AG04449 (cell line): ENCODE measurements at regions not wholly inside any gene's neighbourhood (a gene's known extent, or its start where the extent isn't known, plus 50 kb on each side); places are given as distances from the start of the nearest gene placed in this dataset.

ENCODE experiments used
- CTCF ChIA-PET: fragments of 350-600 bp; formaldehyde crosslinking; extraction: SDS; loops from one replicate; lab custom pipeline; 2021; ENCODE audit warnings: antibody characterized with exemption; lab: Yijun Ruan, JAX
- POLR2A ChIA-PET: fragments of 400-600, 350-600 bp; formaldehyde crosslinking; extraction: SDS; loops from one replicate; lab custom pipeline; 2020; ENCODE audit warnings: antibody characterized with exemption, inconsistent platforms; lab: Yijun Ruan, JAX
- DNase-seq: peaks from one replicate; pipeline ENCODE4 v3.0.0-alpha.2; 2010; ENCODE audit warnings: low read depth, low spot score
- H3K4me3 ChIP-seq: 2 replicates; pipeline ENCODE4 v1.5.1; 2011; ENCODE audit warnings: low read depth, mild to moderate bottlenecking, control low read depth, low read length
- TF ChIP-seq, protein P1 (sequence below): IDR thresholded peaks from one replicate; pipeline ENCODE4 v1.5.1; 2011; ENCODE audit warnings: mild to moderate bottlenecking, moderate library complexity, low read length, control low read depth, inconsistent platforms; ENCODE audit not compliant: insufficient read depth; ENCODE audit errors: missing control alignments

DNA sequence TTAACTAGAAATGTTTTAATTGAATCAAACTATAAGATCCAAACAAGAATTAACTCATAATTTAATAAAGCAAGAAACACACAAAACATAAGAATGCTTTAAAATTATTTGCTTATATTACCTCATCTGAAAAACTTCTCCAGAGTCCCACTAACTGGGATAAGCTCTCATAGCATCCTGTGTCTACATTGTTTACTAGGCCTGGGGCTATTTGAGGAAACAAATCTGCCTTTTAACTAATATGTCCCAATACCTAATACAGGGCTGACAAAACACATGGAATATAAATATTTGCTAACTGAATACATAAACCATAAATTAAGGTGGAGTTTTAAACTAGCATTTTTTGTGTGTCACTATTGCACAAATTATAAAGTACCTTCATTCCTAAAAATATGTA, 1399.8 kb upstream of the SLC10A2 start:
- ChIA-PET CTCF (no interaction called here), POLR2A (no interaction called here)
- H3K4me3 ChIP-seq, result no peak overlapping the region
- TF ChIP-seq, protein P1, sequence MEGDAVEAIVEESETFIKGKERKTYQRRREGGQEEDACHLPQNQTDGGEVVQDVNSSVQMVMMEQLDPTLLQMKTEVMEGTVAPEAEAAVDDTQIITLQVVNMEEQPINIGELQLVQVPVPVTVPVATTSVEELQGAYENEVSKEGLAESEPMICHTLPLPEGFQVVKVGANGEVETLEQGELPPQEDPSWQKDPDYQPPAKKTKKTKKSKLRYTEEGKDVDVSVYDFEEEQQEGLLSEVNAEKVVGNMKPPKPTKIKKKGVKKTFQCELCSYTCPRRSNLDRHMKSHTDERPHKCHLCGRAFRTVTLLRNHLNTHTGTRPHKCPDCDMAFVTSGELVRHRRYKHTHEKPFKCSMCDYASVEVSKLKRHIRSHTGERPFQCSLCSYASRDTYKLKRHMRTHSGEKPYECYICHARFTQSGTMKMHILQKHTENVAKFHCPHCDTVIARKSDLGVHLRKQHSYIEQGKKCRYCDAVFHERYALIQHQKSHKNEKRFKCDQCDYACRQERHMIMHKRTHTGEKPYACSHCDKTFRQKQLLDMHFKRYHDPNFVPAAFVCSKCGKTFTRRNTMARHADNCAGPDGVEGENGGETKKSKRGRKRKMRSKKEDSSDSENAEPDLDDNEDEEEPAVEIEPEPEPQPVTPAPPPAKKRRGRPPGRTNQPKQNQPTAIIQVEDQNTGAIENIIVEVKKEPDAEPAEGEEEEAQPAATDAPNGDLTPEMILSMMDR, result no peak
- no peak for DNase-seq

DNA sequence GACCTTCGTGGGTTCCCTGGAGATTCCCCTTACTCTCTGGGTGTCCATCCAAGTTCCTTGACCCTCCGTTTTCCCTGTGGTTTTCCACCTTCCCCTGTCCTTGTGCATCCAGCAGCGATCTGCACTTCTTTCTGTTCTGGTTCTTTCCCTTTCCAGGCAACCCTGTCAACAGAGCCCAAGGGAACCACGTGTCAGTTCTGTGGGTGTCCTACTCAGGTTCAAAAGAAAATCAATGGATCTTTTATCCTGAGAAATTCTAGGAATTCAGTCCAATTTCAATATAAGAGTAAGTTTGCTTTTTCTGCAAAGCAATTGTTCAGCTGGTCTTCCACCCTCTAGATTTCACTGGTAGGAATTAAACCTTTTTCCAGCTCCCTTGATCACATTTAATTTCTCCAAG, 1394.8 kb upstream of the SLC10A2 start:
- no peak overlapping the region for H3K4me3 ChIP-seq
- CTCF ChIA-PET, result no interaction called here
- no peak for DNase-seq
- TF ChIP-seq, protein P1, result no peak
- POLR2A ChIA-PET, result no interaction called here

DNA sequence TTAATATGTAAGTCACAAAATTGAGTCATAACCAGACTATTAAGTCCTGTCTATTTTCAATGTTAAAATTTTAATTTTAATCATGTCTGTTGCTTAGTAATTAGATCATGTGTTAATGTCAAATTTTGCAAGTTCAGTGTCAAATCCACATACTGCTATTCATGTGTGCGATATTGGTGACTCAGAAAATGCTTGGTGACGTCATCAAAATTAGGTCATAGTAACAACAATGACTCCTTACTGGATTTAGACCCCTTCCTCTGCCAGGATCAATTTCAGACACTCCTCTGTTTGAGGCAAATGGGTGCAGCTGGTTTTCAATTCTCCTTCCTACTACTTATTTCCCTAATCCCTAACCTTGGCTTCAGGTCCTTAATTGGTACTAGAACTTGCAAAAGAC, 1394.3 kb upstream of the SLC10A2 start:
- ChIA-PET CTCF (no interaction called here), POLR2A (no interaction called here)
- no peak overlapping the region for H3K4me3 ChIP-seq
- TF ChIP-seq, protein P1, result no peak
- no peak for DNase-seq

DNA sequence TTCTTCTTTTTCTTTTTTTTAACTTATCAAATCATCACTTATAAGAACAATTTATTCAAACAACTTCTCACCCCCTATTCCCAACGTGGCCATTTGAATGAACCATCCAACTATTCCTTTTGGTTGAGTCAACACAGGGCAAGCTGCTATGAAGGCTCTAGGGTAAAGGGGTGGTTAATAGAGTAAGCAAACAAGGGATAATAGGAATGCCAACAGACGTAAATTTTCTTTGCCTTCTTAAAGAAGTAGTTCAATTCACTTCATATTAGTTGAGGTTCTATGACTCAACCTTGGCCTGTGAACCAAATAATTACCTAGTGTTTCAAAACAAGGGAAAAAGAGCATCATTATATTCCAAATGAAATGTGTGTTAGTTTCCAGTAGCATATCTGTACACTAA, 1383.8 kb upstream of the SLC10A2 start:
- no peak for DNase-seq
- POLR2A ChIA-PET, result no interaction called here
- no peak overlapping the region for H3K4me3 ChIP-seq
- CTCF ChIA-PET, result no interaction called here
- TF ChIP-seq, protein P1, result no peak

DNA sequence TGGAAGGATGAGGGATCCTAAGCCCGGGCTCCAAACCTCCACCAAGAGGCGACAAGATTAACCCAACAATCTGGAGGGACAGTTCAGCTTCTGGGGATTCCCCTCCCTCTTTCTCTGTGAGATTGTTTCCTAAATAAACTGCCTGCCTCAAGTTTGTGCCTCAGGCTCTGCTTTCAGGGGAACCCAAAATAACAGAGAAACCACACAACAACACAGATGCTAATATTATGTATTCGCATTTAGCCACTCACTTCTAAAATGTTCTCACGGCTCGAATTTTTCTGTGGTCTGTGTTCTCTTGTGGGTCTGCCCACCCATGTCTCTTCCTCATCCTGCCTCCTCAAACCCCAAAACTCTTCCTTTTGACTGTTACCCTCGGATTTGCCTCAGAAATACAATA, 1381.1 kb upstream of the SLC10A2 start:
- TF ChIP-seq, protein P1, result no peak
- no peak for DNase-seq
- POLR2A ChIA-PET, result no interaction called here
- CTCF ChIA-PET, result no interaction called here
- no peak overlapping the region for H3K4me3 ChIP-seq

DNA sequence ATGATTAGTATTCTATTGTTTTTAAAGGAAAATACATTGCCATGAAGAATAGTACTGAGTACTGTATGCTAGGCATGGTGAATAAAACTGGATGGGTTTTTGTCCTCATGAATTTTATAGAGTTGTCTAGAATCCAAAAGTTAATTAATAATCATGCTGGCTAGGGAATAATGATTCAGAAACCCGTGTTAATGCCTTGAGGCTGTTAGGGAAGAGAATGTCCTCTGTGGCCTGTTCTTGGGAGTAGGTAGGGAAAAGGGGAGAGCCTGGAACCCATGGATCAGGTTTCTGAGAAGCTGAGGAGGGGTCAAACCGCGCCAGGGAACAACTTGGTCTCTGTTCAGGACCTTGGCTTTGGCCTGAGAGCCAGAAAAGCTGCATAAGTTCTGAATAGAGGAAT, 1376.3 kb upstream of the SLC10A2 start:
- POLR2A ChIA-PET, result no interaction called here
- TF ChIP-seq, protein P1, result no peak
- H3K4me3 ChIP-seq, result no peak overlapping the region
- no peak for DNase-seq
- CTCF ChIA-PET, result no interaction called here
